Pulmonary artery endothelial cell (primary cell): ENCODE measurements at regions not wholly inside any gene's neighbourhood (a gene's known extent, or its start where the extent isn't known, plus 50 kb on each side); places are given as distances from the start of the nearest gene placed in this dataset.
A peak's percentile ranks its signal among the peaks of the same experiment; 100 is the strongest.
"Not testable (repeated sequence)": the region's sequence is repeated elsewhere in the genome, so short reads cannot be mapped to it uniquely, and the experiment has no call there.

ENCODE experiments used
- DNase-seq: peaks from one replicate; pipeline ENCODE4 v3.0.0-alpha.2; 2011; ENCODE audit warnings: low read depth, low spot score

DNA sequence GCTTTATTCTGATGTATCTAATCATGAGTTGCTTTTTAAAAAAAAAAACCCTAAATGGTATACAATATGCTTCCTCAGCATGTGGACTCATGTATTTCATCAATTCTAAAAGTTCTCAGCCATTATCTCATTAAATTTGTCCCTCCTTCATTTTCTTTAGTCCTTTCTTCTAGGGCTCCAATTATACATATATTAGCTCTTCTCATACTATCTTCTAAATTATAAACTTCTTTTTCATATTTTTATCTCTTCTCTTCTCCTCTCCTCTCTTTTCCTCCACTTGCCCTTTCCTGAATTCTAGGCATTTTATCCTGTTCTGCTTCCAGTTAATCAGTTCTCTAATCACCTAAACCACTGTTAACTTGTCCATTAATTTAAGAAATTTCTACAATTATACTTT, 55.0 kb upstream of the IL33 start:
- DNase-seq, result no peak

DNA sequence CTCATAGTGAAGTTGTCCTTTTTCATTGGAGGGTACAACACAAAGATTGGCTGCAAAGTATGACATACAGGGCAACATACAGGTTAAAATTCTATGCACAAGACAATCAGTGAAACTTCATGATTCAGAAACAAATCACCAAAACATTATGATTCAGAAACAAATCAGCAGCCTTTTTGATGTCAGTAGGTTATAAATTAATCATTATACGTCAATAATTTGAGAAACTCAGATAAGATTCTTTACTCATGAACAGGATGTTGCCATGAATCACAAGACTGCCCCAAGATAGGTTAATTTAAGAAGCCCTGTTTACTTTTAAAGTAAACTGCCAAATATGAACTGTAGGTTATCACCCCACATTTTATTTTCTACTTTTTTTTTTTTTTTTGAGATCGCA, 62.2 kb upstream of the IL33 start:
- peak; percentile 48 for DNase-seq

DNA sequence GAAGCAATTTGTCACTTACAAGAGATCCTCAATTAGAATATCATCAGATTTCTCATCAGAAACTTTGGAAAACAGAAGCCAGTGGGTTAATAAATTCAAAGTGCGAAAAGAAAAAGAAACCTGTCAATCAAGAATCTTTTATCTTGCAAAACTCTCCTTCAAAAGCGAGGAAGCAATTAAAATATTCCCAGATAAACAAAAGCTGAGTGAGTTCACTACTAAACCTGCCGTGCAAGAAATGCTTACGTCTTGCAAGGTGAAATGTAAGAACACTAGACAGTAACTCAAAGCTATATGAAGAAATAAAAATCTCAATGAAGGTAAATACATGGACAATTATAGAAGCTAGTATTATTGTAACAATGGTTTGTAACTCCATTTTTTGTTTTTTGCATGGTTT, 62.8 kb upstream of the IL33 start:
- no peak for DNase-seq

DNA sequence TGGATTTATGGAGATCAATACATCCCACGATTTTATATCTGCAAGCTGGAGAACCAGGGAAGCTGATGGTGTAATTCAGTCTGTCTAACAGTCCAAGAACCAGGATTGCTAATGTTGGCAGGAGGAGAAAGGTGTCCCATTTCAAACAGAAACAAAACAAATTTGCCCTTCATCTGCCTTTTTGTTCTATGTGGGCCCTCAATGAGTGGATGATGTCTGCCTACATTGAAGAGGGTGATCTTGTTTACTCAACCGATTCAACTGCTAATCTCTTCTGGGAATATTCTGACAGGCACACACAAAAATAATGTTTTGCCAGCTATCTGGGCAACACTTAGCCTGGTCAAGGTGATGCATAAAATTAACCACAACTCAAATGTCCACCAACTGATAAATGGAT, 65.1 kb upstream of the IL33 start:
- DNase-seq, result no peak

DNA sequence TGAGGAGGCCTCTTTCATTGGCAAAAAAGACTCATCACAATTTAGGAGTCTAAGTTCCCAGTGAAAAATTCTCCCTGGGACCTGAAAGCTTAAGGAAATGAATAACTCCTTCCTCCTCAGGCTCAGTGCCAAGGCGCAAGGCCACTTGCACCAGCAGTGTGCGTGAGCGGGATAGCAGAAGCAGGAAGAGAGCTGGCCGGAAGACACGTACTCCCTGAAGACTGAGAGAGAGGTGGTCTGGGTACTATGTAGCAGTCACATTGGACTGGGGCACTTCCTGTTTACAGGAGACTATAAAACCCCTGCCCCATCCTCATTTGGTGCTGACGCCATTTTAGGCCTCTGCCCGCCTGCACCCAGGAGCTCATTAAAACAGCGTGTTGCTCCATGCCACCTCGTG, 66.3 kb upstream of the IL33 start:
- peak; percentile 97 for DNase-seq

DNA sequence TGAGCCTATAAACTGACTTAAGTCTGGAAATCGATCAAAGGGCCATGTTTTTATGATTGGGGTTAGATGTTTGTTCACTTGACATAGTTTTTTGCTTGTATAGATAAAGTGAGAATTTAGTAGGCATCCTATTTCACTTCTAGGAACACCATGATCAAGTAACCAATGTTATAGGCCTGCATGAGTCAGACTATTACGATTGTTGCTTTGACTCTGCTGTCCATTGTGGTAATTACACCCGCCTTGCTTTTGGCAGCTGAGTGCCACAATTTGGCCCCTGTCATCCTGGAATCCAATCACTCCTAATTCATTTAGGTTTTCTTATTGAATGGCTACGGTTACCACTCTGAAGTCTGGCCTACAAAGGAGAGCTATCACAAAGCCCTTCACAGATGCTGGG, 67.8 kb upstream of the IL33 start:
- DNase-seq, result no peak

DNA sequence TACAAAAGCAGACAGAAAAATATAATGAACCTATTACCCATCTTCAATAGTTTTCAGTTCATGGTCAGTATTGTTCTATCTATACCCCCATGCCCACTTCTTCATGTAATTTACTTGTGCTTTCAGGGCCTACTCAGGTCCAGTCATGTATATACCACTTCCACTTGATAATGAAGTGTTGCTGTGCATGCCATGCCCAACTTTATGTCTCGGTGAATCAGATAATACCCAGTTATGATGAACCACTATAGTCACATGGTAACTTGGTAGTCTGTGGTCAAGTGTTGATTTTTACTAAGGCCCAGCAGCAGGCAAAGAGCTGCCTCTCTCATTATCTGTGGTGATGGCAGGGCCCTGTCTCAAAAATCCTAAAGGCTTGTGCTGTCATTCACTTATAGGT, 70.7 kb upstream of the IL33 start:
- no peak for DNase-seq

DNA sequence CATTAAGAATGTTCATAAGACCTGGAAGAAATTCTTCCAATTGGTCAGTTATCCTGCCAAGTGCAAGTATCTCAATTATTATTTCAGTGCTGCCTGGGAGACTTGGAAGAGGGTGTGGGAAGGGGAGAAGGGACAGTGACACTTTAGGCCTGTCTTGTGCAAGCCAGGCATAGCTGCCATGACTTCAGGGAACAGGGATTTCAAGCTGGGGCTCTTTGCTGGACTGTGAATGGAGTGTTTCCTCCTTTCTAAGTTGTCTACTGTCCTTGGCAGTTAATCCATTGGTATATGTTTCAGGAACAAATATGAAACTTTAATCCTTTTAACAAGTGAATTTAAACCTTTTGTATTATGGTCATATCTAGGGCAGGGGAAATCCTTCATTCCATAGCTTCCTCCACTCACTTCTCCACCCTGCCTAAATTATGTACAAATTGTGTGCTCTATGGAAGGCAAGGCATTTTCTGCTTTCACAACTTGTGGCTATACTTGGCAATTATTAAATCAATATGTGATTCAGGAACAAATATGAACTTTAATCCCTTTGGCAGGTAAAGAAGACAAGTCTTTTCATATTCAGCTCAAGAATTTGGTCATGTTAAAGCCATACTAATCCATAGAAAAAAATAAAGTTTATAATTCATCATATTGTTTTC, 72.7 kb upstream of the IL33 start:
- no peak for DNase-seq

DNA sequence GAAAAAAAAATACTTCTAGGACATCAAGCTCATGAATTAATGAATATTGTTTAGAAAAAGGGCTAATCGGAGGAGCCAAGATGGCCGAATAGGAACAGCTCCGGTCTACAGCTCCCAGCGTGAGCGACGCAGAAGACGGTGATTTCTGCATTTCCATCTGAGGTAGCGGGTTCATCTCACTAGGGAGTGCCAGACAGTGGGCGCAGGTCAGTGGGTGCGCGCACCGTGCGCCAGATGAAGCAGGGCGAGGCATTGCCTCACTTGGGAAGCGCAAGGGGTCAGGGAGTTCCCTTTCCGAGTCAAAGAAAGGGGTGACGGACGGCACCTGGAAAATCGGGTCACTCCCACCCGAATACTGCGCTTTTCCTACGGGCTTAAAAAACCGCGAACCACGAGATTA, 79.8 kb upstream of the IL33 start:
- not testable (repeated sequence) for DNase-seq

DNA sequence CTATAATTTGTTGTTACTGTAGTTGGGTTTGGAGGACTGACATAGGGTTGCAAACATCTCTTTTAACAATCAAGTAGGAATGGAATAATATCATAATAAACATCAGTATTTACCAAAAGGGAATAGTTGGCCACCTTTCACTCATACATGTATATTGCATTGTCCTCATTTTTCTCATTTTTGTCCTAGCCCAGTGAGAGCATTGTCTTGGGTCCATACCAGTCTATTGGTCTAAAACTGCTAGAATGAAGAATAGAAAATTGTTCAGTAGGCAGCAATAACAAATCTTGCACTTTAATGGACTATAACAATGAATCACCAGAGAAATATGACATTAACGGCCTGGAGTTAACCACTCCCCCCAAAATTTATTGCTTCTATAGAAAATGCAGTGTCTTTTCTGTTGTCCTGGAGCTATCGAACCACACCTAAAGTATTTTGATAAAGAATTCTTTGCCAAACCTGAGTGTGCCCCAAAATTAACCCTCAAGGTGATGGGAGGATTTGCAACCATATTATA, 80.9 kb upstream of the IL33 start:
- no peak for DNase-seq

DNA sequence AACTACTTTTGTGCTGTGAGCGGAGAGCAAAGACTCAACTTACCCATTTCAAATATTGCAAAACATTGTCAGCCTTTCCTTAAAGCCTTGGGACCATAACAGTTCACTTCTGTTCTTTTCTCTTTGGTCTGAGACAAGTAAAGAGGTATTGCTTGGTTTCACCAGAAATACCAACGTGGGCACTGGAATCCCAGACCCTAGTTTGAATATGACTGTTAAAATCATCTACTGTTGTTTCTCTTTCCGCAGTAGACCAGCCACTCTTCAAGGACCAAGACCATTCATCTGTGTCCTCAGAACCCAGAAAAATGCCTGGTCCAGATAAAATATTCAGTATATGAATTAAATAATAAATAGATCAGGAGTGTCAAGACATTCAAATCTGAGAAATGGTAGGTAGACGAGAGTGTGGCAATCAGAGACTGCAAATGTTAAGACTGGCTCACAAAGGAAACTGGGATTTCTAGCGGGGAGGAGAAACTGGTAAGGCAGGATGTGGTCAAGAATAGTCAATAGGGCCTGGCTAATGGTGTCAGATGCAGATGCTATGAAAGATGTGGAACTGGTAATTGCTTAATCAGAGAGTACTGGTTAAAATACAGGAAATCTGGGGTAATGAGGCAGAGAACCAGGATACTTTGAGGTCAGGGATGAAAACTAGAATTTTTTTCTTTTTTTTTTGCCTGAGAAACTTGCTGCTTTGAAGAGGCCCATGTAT, 82.1 kb upstream of the IL33 start:
- DNase-seq, result no peak

DNA sequence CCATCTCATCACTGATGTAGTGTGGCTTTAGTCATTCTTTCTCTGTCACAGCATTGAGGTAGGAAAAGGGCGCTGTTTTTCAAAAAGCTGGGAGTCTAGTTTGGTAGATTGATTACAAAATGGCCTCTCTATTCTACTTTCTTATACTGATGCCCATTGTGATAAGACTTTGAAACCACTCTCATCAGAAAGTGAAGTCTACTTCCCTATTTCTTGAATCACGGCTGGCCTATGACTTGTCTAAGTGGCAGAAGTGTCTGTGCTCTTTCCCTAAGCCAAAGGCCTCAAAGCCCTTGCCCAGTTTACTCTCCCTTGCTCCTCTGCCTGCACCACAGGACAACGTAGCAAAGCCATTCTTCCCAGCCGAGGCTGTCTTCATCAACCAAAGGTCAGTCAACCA, 83.0 kb upstream of the IL33 start:
- DNase-seq, result no peak

DNA sequence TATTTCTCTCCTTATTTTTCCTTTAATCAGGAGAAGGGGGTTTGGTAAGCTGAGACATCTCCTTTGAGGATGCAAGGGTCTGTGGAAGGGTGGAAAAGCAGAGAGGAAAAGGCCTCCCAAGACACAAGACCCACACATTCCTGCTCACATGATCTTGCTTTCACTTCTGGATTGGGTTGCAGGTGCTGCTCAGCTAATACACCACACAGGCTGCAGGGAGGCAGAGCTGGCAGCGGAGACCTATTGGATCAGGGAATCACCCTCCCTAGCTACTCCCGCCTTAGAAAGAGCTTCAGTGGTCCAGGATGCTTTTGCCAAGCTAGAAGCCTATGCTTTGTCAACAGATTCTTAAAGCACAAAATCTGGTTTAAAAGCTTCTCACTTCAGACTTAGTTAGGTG, 87.6 kb upstream of the IL33 start:
- DNase-seq, result no peak

DNA sequence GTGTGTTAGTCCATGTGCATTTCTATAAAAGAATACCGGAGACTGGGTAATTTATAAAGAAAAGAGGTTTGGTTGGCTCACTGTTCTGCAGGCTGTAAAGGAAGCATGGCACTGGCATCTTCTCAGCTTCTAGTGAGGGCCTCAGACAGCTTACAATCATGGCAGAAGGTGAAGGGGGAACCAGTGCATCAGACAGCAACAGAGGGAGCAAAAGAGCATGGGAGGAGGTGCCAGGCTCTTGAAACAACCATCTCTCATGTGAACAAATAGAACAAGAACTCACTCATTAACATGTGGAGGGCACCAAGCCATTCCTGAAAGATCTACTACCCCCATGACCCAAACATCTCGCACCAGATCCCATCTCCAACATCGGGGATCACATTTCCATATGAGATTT, 89.2 kb upstream of the IL33 start:
- no peak for DNase-seq

DNA sequence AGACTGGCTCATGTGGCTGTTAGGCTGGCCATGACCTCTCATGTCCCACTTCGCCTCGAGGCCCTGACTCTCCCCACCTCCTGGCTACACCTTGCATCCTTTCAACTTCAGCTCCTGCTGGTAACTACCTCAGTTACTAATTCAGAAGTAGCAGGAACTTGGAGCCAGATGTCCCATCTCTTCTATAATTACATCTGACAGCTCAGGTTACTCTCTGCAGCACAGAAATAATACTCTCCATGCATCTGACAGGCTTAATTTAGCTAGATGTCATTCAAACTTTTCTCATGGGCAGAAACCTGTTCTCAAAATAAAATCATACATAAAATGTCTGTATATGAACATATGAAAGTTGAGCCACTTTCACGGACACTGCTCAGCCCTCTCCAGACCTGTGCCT, 92.2 kb upstream of the IL33 start:
- no peak for DNase-seq

DNA sequence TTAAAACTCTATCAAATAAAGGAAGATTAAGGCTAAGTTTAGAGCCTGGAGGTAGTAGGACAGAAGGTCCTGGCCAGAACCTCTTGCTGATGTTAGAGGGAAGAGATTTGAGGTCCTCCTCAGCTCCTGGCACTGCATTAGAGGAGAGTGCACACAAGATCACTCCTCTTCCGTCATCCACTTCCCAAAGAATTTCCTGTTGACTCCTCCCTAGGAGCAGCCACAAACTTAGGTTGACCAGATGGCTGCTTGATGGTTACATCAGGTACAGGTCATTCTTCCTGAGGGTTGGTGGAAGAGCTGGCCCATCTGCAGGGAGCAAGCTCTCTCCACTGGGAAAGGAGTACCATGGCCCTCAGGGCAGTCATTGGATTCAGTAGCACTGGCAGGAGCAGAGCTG, 93.9 kb upstream of the IL33 start:
- DNase-seq, result no peak

DNA sequence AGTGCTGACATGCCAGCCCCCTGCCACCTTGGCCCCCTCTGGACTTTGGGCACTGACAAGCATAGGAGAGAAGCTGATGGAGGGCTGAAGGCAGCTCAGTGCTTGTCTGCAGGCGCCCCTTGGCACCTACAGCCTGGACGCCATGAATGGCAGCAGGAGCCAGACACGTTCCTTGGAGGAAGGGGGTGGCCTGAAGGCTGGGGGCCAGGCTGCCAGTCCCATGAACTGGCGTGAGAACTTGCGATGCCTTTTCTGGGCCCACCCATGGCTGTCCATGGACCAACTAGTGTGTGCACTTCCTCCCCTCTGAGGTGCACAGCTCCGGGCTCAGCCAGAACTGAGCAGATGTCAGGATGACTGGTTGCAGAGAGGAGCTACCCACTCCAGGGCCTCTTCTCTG, 99.0 kb upstream of the RANBP6 start:
- DNase-seq, result no peak

DNA sequence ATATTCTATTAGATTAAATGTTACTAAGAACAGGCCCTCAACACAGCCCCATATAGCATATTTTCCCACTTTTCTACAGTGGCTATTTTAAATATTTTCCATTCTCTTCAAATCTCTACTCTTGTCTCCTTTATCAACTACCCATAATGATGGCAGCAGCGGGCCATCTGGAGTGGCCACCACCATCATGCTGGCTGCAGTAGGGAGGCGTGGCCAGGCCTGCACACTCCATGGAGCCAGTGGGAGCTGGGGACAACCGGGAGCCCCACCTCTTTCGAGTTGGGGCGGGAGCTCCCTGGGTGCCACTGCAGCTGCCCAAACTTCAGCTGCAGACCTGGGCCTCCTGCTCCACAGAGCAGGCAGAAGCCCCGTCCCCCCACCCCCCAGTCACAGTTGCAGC, 98.4 kb upstream of the RANBP6 start:
- DNase-seq, result no peak

DNA sequence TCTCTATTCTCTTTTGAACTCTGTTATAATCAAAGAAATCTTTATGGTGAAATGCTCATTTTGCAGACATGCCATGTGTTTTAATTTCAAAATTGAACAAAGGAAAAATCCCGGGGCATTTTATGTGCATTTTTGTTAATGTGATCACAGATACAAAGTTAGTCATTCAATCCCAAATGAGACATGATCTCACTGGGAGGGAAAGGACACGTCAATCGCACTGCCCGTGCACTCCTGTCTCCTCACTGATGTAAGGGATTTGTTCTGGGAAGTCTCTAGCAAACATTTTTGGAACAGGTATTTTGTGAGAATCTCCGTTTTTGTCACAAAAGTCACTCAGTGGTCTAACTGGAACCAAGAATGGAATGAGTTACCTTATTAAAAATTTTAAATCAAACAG, 97.9 kb upstream of the RANBP6 start:
- no peak for DNase-seq

DNA sequence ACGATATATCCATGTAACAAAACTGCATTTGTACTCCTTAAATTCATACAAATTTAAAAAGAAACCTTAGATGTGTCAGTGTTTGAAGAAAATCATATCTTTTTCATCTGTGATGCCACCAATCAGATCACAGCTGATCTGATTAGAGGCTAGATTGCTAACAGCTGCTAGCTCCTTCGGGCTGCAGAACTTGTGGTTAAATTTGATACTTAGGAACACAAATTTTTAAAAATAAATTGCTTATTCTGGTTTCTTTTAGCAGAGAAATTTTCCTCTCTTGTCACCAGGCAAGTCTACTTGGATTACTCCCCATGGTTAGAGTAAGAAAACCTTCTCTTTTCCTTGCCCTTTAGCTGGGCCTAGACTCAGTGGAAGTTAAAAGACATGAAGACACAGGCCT, 94.6 kb upstream of the RANBP6 start:
- no peak for DNase-seq

DNA sequence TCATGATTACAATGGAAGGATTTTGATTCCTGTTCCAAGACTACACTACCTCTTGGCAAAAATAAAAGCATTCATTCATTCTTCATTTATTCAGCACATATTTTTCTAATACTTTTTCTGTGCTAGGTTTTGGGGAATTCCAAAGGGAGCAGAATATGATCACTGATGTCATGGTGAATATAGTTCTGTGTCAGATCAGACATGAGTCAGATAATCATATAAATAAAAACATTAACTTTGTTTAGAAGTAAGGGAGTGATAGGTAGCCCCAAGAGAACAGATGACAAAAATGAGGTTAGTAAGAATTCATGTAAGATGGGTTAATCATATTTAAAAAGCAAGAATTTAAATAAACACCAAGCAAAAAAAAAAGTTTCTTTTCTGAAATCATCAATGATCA, 94.1 kb upstream of the RANBP6 start:
- DNase-seq, result no peak

DNA sequence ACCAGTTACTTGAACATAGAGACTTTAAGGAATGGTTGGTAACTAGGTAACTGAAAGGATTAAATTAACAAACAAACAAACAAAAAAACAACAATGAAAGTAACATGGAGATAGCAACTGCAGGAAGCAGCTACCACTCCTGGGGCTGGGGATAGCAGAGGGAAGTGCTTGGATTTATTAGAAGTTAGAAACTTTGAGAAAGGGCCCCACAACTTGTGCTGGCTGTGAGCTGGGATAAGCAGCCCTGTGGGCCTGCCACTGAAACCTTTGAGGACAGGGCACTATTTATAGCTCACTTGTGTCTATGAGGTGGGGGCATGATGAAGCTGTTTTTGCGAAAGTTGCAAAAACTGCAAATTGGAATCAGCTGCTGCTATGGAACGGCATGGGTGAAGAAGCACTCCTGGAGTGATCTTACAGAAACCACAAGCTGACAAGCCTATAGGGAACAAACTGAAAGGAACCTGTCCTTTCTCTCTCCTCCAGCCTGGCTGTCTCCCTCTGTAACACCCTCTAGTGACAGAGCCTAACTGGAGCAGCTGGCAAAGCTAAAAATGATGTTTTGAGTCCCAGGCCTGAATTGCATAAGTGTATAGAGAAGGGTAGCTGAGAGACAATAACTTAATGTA, 91.4 kb upstream of the RANBP6 start:
- DNase-seq, result no peak

DNA sequence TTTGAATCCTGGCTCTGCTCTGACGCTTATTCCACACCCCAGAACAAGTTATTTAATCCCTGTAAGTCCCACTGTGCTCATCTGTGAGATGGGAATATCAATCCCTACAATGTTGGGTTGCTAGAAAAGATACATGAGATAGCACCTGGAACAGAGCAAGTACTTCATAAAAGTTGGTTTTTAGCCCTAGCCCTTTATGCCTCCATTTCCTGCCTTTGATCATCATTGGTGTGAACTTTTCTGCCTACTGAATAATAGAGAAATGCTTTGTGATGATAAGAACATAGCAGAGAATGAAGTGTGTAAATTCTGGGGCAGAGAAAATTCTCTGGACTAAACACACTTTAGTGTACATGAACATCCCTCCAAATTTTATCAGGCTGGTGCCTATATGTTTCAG, 90.3 kb upstream of the RANBP6 start:
- no peak for DNase-seq
